Prostate gland (tissue), 2 donors: ENCODE measurements at regions not wholly inside any gene's neighbourhood (a gene's known extent, or its start where the extent isn't known, plus 50 kb on each side); places are given as distances from the start of the nearest gene placed in this dataset.

ENCODE experiments used
- POLR2A ChIP-seq: fragments of 450-650 bp; IDR thresholded peaks from one replicate; pipeline ENCODE4 v1.6.1; 2016; ENCODE audit warnings: antibody characterized with exemption, mild to moderate bottlenecking
- POLR2AphosphoS5 ChIP-seq: sonication (generic); formaldehyde crosslinking; IDR thresholded peaks from one replicate; pipeline ENCODE4 v1.6.1; 2017; ENCODE audit warnings: antibody characterized with exemption
- TF ChIP-seq, protein P1 (sequence below), 4 experiments: fragments of 200-600 bp in 2 of 4; fragments of 450-650 bp in 2 of 4; sonication (generic) in 2 of 4; IDR thresholded peaks; 1 replicate in 3 of 4; 2 replicates in 1 of 4; pipeline ENCODE4 v1.5.1; 2016 to 2019; ENCODE audit warnings: antibody characterized with exemption in 4 of 4, mild to moderate bottlenecking in 2 of 4, moderate library complexity in 2 of 4

DNA sequence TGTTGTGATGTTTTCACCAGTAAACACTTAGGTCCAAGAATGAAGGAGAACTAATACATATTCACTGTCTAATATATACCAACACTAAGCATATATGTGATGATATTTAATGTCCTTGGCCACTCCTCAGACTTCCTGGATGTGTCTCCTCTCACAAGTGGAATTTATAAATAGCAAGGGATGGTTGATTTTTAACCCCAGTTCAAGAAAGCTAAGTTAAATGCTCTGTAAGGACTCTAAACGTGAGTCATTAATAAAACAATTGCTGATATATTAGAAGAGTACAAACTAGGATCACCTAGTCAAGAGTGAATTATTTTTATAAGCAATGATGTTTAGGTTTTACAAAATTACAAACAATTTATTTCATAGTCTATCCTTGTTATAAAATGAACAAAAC is 355.9 kb upstream of the TMEM229A start:
- TF ChIP-seq POLR2A (no peak), POLR2AphosphoS5 (no peak)
- TF ChIP-seq, protein P1, sequence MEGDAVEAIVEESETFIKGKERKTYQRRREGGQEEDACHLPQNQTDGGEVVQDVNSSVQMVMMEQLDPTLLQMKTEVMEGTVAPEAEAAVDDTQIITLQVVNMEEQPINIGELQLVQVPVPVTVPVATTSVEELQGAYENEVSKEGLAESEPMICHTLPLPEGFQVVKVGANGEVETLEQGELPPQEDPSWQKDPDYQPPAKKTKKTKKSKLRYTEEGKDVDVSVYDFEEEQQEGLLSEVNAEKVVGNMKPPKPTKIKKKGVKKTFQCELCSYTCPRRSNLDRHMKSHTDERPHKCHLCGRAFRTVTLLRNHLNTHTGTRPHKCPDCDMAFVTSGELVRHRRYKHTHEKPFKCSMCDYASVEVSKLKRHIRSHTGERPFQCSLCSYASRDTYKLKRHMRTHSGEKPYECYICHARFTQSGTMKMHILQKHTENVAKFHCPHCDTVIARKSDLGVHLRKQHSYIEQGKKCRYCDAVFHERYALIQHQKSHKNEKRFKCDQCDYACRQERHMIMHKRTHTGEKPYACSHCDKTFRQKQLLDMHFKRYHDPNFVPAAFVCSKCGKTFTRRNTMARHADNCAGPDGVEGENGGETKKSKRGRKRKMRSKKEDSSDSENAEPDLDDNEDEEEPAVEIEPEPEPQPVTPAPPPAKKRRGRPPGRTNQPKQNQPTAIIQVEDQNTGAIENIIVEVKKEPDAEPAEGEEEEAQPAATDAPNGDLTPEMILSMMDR (IDR thresholded peaks at IDR 0.05): no peak
